ENCODE measurements at regions not wholly inside any gene's neighbourhood (a gene's known extent, or its start where the extent isn't known, plus 50 kb on each side); places are given as distances from the start of the nearest gene placed in this dataset.

- TF ChIP-seq EZH2phosphoT487 (IDR thresholded peaks at IDR 0.05; ENCODE audit: borderline replicate concordance), result no peak
- TF ChIP-seq CTCF (conservative IDR thresholded peaks at IDR 0.05; ENCODE audit: low read length), result no peak
Observed at GRCh38 chr12:61355105-61355504, 905.1 kb upstream of the USP15 start.

Data from Loucy (cell line).